Stimulated activated naive CD8-positive, alpha-beta T cell treated with anti-CD3 and anti-CD28 coated beads, Interleukin-15, amount 100 ng/mL, for 72 hours (primary cell): ENCODE measurements at regions not wholly inside any gene's neighbourhood (a gene's known extent, or its start where the extent isn't known, plus 50 kb on each side); places are given as distances from the start of the nearest gene placed in this dataset.
"Not testable (repeated sequence)": the region's sequence is repeated elsewhere in the genome, so short reads cannot be mapped to it uniquely, and the experiment has no call there.

Experiments
- ATAC-seq: fragments of 150-1000 bp; cut with Tn5 transposase; 2 replicates; pipeline ENCODE4 v1.10.0; 2021; ENCODE audit warnings: mild to moderate bottlenecking, moderate library complexity
- DNase-seq, 2 donors: peaks; one replicate each; pipeline ENCODE4 v3.0.0; 2021 to 2022
- H3K27ac Mint-ChIP-seq, 2 donors: one replicate each; pipeline ENCODE4 v1.8.0; 2022; ENCODE audit warnings: mild to moderate bottlenecking in 2 of 2, mixed read lengths in 2 of 2, moderate library complexity in 2 of 2
- H3K27me3 Mint-ChIP-seq: one replicate; pipeline ENCODE4 v1.8.0; 2022; ENCODE audit warnings: mixed read lengths
- H3K4me1 Mint-ChIP-seq: one replicate; pipeline ENCODE4 v1.8.0; 2022; ENCODE audit warnings: mild to moderate bottlenecking, mixed read lengths
- H3K4me3 Mint-ChIP-seq, 2 donors: one replicate each; pipeline ENCODE4 v1.8.0; 2022; ENCODE audit warnings: mild to moderate bottlenecking in 2 of 2, mixed read lengths in 2 of 2, moderate library complexity in 1 of 2
- H3K9me3 Mint-ChIP-seq, 2 donors: one replicate each; pipeline ENCODE4 v1.8.0; 2022; ENCODE audit warnings: mixed read lengths in 2 of 2

DNA sequence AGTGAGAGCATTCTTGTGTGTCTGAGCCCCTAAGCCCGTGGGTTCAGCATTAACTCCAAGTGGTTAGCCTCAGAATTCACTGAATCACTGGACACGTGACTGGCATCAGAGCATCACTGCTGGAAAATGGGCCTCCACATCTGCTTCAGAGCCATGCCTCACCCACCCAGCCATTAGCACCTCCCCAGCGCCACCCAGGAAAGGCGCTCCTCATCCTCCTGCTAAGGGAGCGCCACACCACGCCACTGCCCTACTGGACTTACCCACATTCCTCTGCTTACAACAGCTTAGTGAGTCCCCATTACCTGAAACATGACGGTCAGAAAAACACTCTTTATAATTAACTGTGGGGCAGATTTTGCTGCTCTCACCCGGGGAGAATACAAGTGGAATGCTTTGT is 442.6 kb upstream of the MYT1L start:
- H3K27me3 Mint-ChIP-seq = no peaks in the 10 kb centered on the region
- H3K9me3 Mint-ChIP-seq = no peaks in the 10 kb centered on the region
- no peak for DNase-seq
- H3K4me3 Mint-ChIP-seq = no peak overlapping the region
- no peak overlapping the region for H3K27ac Mint-ChIP-seq
- no peak for ATAC-seq
- H3K4me1 Mint-ChIP-seq = no peaks in the 10 kb centered on the region

- not testable (repeated sequence) for H3K4me1 Mint-ChIP-seq, H3K9me3 Mint-ChIP-seq, ATAC-seq, DNase-seq, H3K27me3 Mint-ChIP-seq, H3K4me3 Mint-ChIP-seq, H3K27ac Mint-ChIP-seq
Observed at GRCh38 chr2:2773080-2773479, 442.0 kb upstream of the MYT1L start.

GRCh38 chr2:2771721-2772411 is 440.8 kb upstream of the MYT1L start:
- DNase-seq = no peak
- Mint-ChIP-seq H3K27ac (no peak overlapping the region), H3K27me3 (no peaks in the 10 kb centered on the region), H3K9me3 (no peaks in the 10 kb centered on the region), H3K4me3 (no peak overlapping the region), H3K4me1 (no peaks in the 10 kb centered on the region)
- ATAC-seq = no peak

DNA sequence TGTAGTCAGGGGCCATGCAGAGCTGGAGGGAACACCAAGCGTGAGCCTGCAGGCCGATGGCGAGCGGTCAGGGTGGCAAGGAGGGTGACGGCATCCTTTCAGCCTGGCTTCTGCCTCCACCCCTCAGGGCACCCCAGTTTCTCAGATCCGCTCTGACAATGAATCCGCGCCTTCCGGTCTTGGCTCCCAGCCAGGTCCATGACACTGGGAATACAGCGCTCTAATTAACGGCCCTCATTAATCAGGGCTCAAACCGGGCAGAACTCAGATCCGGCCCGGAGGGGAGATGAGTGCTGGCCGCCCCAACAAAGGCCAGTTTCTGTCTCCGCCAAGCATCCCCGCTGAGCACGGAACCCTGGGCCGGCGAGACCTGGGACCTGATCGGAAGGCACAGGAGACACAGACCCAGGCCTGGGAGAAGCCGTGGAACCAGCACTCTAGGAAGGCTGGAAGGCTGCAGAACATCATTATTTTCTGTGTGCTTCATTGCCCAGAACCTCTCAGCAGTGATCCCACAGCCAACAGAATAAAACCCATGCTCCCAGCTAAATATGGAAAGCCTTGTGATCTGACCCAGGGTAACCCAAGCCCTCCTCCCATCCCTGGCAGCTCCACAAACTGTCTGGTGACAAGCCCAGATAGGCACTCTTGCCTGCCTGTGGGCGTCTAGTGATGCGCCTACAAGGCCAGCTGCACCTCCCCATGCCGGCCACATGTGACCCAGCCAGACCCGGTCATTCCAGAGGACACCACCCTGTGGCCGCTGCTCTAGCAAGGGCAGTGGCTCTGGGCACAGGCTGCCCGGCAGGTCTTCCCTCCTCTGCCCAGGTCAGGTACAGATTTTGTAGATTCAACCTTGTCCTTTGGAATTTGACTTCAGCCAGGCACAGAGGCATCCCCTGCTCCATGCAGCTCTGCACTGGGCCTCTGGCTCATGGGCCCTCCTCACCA is 438.7 kb upstream of the MYT1L start:
- H3K27ac Mint-ChIP-seq = no peak overlapping the region
- no peaks in the 10 kb centered on the region for H3K9me3 Mint-ChIP-seq
- H3K27me3 Mint-ChIP-seq = no peaks in the 10 kb centered on the region
- H3K4me3 Mint-ChIP-seq = no peak overlapping the region
- DNase-seq (no peak), ATAC-seq (no peak)
- H3K4me1 Mint-ChIP-seq = no peaks in the 10 kb centered on the region

DNA sequence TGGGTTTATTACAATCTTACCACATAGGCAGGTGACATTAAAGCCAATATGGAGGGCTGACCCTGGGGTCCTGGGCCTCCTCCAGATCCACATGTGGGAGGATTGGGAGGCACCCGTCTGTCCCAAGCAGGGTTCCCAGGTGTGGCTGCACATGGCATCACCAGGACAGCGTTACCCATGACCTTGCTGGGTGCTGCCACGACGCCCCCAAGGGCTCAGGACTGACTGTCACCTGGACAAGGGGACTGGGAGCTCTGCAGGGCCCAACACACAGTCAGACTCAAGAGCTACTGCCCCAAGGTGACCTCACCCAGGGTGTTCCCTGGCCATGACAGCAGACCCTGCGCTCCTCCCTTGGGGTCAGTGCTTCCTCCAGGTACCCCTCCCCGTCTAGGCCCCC is 437.4 kb upstream of the MYT1L start:
- DNase-seq (no peak), ATAC-seq (no peak)
- Mint-ChIP-seq H3K27ac (no peak overlapping the region), H3K4me3 (no peak overlapping the region), H3K9me3 (no peaks in the 10 kb centered on the region), H3K4me1 (no peaks in the 10 kb centered on the region), H3K27me3 (no peaks in the 10 kb centered on the region)

- DNase-seq (no peak), ATAC-seq (peak; percentile 13)
- H3K9me3 Mint-ChIP-seq = no peaks in the 10 kb centered on the region
- no peak overlapping the region for H3K27ac Mint-ChIP-seq
- H3K4me3 Mint-ChIP-seq = no peak overlapping the region
- H3K27me3 Mint-ChIP-seq = no peaks in the 10 kb centered on the region
- H3K4me1 Mint-ChIP-seq = no peaks in the 10 kb centered on the region
Observed at GRCh38 chr2:2767837-2768236, 436.8 kb upstream of the MYT1L start.

DNA sequence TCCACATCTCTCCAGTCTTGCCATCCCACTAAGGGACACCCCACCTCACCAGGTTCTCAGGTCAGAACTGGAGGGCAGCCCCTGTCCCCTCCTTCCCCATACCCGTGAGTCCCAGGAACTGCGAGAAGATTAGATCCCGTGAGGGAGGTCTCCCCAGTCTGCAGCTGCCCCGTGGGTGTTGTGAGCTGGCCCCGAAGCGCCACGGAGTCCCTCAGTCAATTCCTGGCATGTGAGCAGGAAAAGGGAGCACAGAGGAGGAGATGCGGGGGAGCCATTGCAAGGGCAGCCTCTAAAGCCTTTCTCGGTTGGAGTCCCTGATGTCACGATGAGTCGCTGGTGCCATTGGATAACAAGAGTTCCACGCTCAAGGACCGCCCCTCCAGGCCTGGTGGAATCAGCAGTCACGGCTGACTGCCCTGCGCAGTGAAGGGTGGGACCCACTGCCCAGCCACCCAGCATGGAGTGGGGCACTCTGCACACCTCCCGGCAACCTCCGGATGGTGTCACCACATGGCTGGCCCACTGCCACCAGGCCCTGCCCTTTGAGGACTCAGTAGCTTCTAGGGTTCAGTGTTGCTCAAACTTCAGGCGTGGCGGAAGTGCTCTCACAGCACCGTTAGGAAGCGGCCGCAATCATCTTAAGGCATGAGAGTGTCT is 434.9 kb upstream of the MYT1L start:
- no peak overlapping the region for H3K4me3 Mint-ChIP-seq
- peak overlapping the region in 1 of 2 donors; percentile 19 for H3K27ac Mint-ChIP-seq
- ATAC-seq (no peak), DNase-seq (no peak)
- peaks cover 0 to 3% of the 10 kb centered on the region in 2 donors for H3K9me3 Mint-ChIP-seq
- no peaks in the 10 kb centered on the region for H3K4me1 Mint-ChIP-seq
- H3K27me3 Mint-ChIP-seq = no peaks in the 10 kb centered on the region

- Mint-ChIP-seq H3K9me3 (peaks cover 0 to 9% of the 10 kb centered on the region in 2 donors), H3K4me3 (no peak overlapping the region), H3K27me3 (no peaks in the 10 kb centered on the region), H3K4me1 (no peaks in the 10 kb centered on the region), H3K27ac (no peak overlapping the region)
- no peak for DNase-seq
- ATAC-seq = no peak
Observed at GRCh38 chr2:2765176-2765800, 434.2 kb upstream of the MYT1L start.

DNA sequence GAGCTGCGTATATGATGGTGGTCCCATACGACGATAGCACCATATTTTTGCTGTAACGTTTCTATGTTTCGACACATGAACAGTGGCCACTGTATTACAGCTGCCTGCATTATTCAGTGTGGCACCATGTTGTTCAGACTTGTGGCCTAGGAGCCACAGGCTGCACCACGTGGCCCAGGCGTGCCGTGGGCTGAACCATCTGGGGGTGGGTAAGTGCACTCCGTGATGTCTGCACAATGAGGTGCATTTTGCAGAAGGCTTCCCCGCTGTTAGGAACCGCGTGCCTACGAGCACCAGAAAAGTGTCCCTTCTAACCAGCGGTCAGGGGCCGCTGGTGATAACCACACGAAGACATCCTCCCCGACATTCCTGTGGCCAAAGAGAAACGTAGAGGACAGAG is 433.7 kb upstream of the MYT1L start:
- no peak overlapping the region for H3K4me3 Mint-ChIP-seq
- H3K9me3 Mint-ChIP-seq = peaks cover 0 to 9% of the 10 kb centered on the region in 2 donors
- H3K27me3 Mint-ChIP-seq = no peaks in the 10 kb centered on the region
- H3K27ac Mint-ChIP-seq = no peak overlapping the region
- DNase-seq (no peak), ATAC-seq (no peak)
- no peaks in the 10 kb centered on the region for H3K4me1 Mint-ChIP-seq

DNA sequence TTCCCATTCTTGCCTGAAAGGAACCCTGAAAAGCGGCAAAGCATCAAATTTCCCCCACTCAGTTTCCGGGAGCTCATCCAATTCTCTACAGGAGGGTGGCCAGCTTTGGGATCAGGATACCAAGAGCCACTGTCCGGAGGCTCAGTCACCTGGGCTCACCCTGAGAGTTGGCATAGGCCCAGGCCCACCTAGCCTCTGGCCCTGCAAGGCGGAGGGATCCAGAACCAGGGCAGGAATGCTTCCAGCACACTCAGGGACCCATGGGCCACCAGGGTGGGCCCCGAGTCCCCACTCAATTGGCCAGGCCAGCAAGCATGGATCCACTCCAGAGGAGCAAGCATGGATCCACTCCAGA is 432.9 kb upstream of the MYT1L start:
- Mint-ChIP-seq H3K27ac (no peak overlapping the region), H3K27me3 (no peaks in the 10 kb centered on the region), H3K4me3 (no peak overlapping the region), H3K4me1 (no peaks in the 10 kb centered on the region), H3K9me3 (peaks cover 0 to 9% of the 10 kb centered on the region in 2 donors)
- no peak for ATAC-seq
- no peak for DNase-seq

GRCh38 chr2:2763351-2764000 is 432.4 kb upstream of the MYT1L start:
- H3K27ac Mint-ChIP-seq = no peak overlapping the region
- no peaks in the 10 kb centered on the region for H3K27me3 Mint-ChIP-seq
- H3K9me3 Mint-ChIP-seq = peaks cover 0 to 9% of the 10 kb centered on the region in 2 donors
- ATAC-seq (no peak), DNase-seq (no peak)
- no peaks in the 10 kb centered on the region for H3K4me1 Mint-ChIP-seq
- H3K4me3 Mint-ChIP-seq = no peak overlapping the region

GRCh38 chr2:2762913-2763312 is 431.8 kb upstream of the MYT1L start:
- ATAC-seq (no peak), DNase-seq (no peak)
- Mint-ChIP-seq H3K4me1 (no peaks in the 10 kb centered on the region), H3K27me3 (no peaks in the 10 kb centered on the region), H3K27ac (no peak overlapping the region), H3K4me3 (no peak overlapping the region), H3K9me3 (peaks cover 0 to 9% of the 10 kb centered on the region in 2 donors)

GRCh38 chr2:2762166-2762908 is 431.3 kb upstream of the MYT1L start:
- Mint-ChIP-seq H3K4me3 (no peak overlapping the region), H3K27ac (peak overlapping the region in 1 of 2 donors; percentile 72), H3K27me3 (no peaks in the 10 kb centered on the region), H3K9me3 (peaks cover 0 to 9% of the 10 kb centered on the region in 2 donors), H3K4me1 (no peaks in the 10 kb centered on the region)
- DNase-seq (no peak), ATAC-seq (no peak)

DNA sequence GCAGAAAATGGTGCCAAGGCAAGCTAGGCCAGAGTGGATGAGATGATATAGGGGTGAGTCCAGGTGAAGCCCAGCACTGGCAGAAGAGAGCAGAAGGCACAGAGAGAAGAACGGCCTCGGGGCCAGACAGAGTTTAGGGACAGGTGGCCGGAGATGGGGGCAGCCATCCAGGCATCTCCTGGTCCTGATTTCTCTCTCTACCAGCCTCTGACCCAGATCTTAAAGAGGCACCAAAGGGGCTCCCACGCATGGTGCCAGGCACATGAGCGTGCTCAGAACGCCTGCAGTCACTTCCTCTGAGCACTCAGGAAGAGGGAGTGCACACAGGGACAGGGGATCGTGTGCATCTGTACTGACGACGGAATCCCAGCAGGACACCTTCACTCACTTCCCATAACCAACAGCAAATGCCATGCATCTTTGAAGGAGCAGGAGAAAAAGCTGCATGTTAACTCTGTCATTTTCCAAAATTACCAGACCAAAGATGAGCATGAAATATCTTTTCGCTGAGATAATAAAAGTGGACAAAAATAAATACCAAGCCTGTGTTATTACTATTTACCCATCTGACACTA is 427.8 kb upstream of the MYT1L start:
- Mint-ChIP-seq H3K27ac (peak overlapping the region in 1 of 2 donors; percentile 21), H3K9me3 (peaks cover 5 to 19% of the 10 kb centered on the region in 2 donors), H3K4me1 (no peaks in the 10 kb centered on the region), H3K27me3 (no peaks in the 10 kb centered on the region), H3K4me3 (no peak overlapping the region)
- ATAC-seq (no peak), DNase-seq (no peak)
